ENCODE measurements at regions not wholly inside any gene's neighbourhood (a gene's known extent, or its start where the extent isn't known, plus 50 kb on each side); places are given as distances from the start of the nearest gene placed in this dataset.
"Not testable (repeated sequence)": the region's sequence is repeated elsewhere in the genome, so short reads cannot be mapped to it uniquely, and the experiment has no call there.

DNA sequence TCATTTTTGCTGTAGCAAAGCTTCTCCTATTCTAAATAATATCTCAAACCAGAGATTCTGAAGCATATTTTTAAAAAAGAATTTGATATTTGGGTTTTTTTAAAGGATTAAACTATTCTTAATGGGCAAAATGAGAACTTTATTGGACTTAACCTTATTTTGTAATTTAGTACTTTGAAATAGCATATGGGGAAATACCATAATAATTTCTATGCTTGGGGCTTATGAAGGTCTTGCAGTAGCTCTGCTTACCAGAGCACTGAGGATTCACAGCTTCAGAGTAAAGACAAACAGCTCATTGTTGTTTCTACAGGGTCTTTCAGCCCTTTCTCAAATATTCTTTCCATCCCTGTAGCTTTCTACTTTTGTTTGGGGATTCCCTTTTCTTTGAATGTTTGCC, 111.2 kb upstream of the ZNF648 start:
- DNase-seq (ENCODE audit: insufficient read length, low spot score): no peak
- FAIRE-seq: no peak

DNA sequence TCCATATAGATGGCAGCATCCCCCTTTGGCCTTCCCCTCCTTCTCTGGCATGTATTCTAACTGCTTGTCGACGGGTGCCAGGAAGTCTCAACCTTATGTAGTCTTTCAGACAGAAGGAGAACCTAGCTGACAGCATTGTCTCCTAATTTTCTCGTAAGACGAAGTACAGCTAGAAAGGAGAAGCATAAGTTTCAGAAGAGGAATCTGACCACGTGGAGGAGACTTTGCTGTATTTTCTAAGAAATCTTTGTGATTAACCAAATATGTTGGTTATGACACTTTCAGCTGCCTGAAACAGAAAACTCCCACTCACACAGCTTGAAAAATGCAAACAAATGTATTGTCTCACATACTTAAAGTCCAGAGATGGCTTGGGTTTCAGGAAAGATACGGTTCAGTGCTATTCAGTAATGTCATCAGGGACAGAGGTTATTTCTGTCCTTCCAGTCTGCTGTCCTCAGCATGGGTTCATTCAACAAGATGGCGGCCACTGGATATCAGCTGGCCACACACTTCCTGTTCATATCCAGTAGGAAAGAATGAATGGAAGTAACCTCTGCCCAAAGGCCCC, 109.5 kb upstream of the ZNF648 start:
- DNase-seq (ENCODE audit: insufficient read length, low spot score) (no peak), FAIRE-seq (no peak)

DNA sequence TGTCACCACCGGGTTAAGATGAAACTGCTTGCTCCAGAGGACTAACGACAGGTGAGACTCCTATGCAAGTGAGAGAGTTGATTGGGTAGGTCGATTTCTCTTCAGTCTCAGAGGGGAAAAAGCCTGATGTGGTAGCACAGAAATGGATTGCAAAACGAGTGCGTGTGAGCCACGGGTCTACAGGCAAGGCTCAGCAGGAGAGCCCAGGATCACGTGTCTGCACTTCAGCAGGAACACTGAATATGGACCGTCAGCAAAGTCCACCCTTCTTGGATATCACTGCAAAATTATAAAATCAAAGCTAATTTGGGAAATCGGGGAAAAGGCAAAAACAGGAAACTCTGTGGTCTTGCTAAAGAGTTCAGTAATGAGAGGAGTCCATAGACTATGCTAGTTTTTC, 107.7 kb upstream of the ZNF648 start:
- DNase-seq (ENCODE audit: insufficient read length, low spot score): no peak
- no peak for FAIRE-seq

DNA sequence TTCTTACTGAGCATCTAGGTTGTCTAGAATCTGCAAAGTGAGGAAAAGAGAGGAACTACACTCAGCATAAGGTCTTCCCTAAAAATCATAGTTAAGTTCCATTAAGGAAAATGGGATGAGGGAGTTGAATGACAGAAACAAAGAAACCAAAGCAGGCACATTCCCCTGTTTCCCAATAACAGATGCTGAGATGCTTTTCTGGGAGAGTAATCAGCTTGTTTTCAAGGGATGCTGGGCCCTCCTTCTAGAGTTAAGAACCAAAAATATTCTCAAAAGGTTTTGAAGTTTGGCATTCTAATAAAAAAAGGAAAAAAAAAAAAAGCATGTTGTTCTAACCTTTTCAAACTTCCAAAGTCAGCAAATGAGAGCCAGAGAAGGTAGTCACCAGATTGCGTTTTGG, 105.2 kb upstream of the ZNF648 start:
- DNase-seq (ENCODE audit: insufficient read length, low spot score): no peak
- FAIRE-seq: no peak

DNA sequence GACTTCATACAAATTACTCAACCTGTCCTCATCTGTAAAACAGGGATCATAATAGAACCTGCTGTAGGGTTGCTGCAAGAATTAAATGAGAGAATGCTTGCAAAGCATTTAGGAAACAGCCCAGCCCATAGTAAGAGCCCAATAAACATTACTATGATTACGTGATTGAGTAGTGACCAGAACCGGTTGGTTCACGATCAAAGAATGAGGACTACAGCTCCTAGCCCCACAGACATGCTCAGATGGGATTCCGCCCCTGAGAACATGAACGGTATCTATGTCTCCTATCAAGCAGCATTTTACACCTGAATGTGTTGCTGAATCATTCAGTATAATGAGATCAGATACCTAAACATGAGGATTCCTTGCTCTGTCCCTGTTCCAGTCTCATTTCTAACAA, 104.8 kb upstream of the ZNF648 start:
- FAIRE-seq (no peak), DNase-seq (ENCODE audit: insufficient read length, low spot score) (no peak)

DNA sequence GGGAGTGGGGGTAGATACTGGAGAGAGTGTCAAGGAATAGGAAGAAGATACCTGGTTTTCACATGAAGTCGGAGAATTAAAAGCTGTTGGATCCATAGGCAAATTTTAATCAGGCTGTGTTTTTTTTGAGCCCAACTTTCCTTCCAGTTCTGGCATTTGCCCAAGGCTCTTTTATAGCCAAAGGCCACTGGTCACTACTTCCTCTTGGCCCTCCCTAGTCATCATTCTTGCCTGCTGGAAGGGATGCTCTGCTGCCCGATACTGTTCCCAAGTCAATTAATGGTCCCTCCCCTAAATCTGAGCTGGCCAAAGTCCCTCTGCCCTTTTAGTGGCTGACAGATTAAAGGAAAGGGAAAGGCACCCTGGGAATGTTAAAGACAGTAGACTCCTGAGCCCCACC, 102.8 kb upstream of the ZNF648 start:
- FAIRE-seq: no peak
- no peak for DNase-seq (ENCODE audit: insufficient read length, low spot score)

DNA sequence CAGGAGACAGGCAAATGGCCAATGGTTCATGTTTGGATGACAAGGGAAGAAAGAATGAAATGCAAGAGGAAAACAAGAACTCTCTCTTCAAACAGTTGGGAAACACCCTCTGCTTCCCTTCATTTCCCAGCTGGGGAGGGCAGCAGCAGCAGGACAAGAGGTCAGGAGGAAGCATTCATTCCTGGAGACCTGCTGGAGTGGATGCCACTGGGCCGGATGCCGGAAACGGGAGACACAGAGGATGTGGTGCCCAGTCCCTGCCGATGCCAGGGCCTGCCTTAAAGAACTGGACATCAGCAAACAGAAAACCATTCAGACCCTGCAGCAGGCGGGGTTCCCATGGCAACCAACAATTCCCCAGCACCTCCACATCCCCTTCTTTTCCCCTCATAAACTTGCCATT, 102.3 kb upstream of the ZNF648 start:
- DNase-seq (ENCODE audit: insufficient read length, low spot score): no peak
- no peak for FAIRE-seq

DNA sequence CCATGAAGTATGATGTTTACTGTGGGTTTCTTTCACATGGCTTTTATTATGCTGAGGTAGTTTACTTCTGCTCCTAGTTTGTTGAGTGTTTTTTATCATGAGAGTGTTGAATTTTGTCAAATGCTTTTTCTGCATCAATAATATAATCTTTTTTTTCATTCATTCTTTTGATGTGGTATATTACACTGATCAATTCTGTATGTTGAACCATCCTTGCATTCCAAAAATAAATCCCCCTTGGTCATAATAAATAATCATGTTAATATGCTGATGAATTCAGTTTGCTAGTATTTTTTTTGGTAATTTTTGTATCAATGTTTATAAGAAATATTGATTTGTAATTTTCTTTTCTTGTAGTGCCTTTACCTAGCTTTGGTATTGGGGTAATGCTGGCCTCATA, 97.9 kb upstream of the ZNF648 start:
- FAIRE-seq (no peak), DNase-seq (ENCODE audit: insufficient read length, low spot score) (no peak)

DNA sequence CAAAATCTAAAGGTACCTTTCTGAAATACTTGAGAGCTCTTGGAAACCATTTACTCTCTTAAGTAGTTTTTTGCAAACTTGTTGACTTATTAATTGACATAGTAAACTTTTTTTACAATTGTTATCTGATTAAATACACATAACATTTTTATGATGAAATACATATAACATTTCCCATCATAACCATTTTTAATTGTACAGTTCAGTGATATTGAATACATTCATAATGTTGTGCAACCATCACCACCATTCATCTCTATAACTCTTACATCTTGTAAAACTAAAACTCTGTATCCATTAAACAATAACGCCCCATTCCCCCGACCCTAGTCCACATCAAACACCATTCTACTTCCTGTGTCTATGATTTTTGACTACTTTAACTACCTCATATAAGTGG, 95.7 kb upstream of the ZNF648 start:
- FAIRE-seq: no peak
- DNase-seq (ENCODE audit: insufficient read length, low spot score): no peak

DNA sequence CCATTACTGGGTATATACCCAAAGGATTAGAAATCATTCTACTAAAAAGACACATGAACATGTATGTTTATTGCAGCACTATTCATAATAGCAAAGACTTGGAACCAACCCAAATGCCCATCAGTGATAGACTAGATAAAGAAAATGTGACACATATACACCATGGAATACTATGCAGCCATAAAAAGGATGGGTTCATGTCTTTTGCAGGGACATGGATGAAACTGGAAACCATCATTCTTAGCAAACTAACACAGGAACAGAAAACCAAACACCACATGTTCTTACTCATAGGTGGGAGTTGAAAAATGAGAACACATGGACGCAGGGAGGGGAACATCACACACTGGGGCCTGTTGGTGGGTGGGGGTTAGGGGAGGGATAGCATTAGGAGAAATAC, 92.9 kb upstream of the ZNF648 start:
- FAIRE-seq; DNase-seq (ENCODE audit: insufficient read length, low spot score): not testable (repeated sequence)

DNA sequence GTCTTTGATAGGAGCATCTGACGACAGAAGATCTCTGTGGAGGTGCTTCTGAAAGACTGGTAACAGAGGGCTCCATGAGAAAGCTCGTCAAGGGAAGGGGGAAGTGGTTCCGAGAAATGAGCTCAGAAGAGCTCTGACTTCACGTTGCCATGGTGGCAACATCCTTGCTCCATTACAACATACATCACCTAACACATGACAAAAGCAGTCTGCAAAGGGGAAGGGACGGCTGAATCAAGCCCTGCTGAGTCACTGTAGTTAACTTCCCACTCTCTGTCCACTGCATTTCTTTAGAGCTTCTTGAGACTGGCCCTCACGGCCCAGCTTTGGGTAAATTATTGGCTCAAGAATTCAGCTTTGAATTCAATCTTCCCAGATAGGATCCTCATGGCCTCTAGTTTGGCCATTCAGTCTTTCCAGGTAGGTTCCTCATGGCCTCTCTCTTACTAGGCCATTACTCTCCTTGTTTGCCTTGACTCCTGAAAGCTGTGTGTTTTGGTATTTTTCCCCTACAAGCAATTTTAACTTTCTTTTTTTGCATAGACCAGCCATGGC, 88.0 kb upstream of the ZNF648 start:
- DNase-seq (ENCODE audit: insufficient read length, low spot score): no peak
- FAIRE-seq: no peak

DNA sequence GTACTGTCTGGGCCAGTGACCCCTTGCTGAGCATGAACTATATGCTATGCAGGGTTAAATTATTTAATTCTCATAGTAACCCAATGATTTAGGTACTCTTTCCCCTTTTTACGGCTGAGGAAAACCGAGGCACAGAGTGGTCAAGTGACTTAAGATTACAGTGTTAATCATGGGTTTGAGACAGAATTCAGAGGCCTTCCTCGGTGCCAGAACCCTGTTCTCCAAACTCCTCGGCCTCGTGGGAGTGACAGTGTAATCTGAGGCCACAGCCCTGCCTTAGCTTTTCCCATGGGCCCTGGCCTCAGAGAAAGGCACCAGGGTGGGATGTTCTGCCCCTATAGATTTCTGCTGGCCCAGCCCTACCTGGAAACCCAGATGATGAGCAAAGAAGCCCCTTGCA, 86.4 kb upstream of the ZNF648 start:
- no peak for FAIRE-seq
- no peak for DNase-seq (ENCODE audit: insufficient read length, low spot score)

DNA sequence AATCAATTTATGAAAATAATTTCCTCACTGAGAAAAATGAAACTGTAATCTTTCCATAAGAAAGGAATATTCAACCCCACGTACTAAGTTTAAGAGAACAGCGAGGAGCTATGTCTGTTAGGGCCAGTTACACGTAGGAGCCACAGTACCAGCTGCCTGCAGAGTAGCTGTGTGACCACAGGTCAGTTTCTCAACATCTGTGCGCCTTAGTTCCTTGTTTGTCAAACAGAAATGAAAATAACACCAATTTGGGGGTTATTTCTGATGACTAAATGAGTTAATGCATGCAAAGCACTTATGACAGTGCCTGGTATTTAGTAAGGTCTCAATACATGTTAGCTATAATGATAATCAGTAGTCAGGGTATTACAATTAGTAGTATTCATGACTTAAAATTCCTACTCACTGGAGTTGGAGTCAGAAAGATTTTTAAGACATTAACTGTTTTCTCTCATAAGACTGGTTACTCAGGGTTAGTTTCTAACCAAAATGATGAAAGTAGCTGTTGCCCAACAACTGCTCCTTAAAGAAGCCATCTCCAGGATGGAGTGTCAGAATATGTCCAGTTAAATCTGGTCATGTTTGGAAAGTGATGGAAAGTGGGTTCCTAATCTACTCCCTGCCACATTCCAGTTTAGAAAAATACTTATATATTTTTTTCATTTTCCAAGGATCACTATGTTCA, 85.8 kb upstream of the ZNF648 start:
- DNase-seq (ENCODE audit: insufficient read length, low spot score) (peak; percentile 13), FAIRE-seq (no peak)

DNA sequence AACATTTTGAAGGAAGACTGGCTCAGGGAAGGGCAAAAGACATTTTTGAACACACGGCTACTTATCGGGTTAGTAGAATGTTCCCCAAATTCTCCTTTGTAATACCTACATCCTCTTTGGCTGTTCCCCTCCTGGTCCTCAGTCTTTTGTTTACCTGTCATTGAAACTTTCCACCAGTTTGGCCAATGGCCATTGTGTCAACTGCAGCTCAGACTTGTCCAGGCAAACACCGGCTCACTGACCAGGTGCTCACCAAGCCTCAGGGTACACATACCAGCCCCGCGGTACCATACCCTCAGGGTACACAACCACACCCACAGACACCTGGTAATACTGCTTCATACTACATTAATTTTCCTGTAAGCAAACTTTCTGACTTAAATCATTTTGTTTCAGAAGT, 84.8 kb upstream of the ZNF648 start:
- FAIRE-seq (no peak), DNase-seq (ENCODE audit: insufficient read length, low spot score) (no peak)

DNA sequence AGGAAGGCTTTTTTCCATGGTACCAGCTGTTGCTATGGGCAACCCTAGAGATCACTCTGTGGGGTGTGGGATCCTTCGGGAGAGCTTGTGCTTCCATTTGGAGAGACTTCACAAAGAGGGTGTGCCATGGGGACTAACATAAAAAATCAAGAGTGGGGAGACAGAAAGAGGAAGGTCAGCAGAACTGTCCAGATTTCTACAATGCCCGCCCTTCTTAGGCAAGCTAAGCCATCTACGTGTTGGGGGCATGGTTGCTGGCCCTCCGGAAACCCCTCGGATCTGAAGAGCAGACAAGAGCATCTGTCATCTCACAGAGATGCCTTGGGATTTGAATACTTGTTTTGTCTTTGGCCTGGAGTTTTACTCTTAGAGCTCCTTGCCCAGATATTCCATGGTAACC, 83.9 kb upstream of the ZNF648 start:
- FAIRE-seq (no peak), DNase-seq (ENCODE audit: insufficient read length, low spot score) (no peak)

DNA sequence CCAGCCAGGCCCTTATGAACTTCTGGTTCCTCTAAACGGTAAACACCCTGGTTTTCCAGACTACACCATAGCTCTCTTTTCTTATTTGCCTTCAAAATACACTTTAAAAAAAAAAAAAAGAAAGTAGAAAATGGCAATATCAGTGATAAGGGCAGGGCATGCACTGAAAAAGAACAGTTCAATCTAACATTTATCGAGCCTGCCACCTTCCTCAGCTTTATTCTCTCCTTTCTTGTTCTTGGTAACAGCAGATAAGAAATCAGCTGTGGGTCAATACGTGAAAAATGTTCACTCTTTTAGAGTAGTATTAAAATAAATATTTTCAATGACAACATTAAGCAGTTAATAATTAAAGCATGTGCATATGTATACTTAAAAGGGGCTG, 83.1 kb upstream of the ZNF648 start:
- no peak for FAIRE-seq
- DNase-seq (ENCODE audit: insufficient read length, low spot score): no peak

DNA sequence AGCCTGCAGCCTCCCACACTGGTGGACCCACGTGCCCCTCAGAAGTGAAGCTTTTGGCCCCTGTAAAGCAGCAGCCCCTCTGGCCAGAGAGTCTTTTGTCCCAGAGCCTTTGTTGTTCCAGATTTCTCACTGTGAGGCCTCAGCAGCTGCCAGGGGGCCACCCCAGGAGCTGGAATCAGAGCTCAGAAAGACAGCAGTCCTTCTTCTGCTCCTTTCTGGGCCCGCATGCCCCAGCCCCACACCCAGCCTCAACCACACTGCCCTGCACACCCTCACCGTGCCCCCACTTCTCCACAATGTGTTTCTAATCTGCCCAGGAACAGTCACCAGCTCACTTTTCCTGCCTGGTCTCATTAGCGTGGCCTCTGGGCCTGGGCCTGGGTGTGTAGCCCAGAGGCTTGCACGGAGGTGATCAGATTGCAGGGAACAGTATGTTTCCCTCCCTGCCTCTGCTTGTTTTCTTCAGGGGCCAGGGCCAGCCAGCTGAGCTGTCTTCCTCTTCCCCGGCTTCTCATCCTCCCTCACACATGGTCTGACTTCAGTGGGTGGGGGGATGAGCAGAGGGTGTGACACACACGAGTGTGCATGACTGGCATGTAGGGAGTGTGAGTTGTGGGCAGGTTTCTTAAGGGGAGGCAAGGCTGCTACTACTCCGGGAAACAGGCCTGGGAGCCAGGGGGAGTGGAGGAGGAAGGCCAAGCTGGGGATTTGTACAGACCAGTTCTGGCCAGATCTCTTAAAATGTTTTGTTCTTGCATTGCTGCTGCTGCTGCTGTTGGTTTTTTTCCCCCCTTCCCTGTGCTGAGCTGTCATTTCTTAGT, 82.5 kb upstream of the ZNF648 start:
- DNase-seq (ENCODE audit: insufficient read length, low spot score) (no peak), FAIRE-seq (no peak)

DNA sequence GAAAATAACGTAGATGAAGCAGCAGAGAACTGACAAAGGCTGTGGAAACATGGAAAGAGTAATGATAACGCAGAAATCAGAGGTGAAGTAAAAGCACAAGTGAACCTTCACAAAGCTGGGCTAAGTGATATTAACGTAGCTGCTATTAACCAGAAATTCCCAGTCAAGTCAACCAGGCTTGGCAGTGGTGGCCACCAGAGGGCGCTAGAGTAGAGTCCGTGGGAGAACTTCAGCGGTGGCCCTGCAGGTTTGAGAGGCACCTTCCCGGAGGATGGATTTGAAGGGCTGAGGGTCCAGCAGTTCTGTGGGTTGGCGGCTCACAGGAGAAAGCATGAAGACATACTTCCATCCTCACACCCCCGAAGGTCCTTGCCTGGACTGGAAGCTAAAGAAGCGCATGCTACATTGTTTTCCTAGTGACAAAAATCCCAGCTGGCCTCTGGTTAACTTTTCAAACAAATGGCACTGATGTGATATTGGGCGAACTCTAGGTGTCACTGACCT, 81.7 kb upstream of the ZNF648 start:
- DNase-seq (ENCODE audit: insufficient read length, low spot score): peak; percentile 50
- FAIRE-seq: peak; percentile 70

DNA sequence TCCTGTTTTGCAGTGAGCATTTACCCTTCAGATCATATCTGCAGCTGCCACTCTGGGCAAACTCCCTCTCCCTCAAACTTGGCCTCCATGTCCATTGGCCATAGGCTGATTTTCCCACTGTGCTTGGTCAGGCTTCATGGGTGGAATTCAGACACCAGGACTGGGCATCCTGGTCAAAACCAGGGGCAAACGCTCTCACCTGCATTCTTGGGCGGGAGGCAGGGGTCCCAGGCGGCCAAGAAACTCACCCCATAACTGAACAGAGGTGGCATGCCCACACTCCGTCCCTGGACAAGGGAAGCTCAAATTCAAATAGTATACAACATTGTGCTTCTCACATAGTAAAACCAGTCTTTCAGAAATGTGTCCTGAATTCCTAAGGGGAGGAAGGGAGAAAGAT, 81.1 kb upstream of the ZNF648 start:
- FAIRE-seq (no peak), DNase-seq (ENCODE audit: insufficient read length, low spot score) (no peak)

DNA sequence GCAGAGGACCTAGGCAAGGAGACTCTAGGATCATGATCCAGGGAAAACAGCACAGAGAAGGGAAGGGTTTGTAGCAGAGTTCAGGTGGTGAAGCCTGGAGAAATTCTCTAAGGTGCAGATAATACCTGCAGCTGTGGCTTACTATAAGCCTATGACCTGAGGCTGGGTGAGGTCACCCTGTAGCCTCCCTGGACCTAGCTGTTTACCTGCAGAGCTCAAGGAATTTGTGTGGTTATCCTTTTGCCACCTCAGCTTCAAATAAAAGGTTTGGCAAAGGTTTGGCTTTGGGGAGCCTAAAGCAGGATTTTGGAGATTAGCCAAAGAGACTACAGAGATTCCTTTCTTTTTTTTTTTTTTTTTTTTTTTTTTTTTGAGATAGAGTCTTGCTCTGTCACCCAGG, 79.5 kb upstream of the ZNF648 start:
- FAIRE-seq (no peak), DNase-seq (ENCODE audit: insufficient read length, low spot score) (no peak)

DNA sequence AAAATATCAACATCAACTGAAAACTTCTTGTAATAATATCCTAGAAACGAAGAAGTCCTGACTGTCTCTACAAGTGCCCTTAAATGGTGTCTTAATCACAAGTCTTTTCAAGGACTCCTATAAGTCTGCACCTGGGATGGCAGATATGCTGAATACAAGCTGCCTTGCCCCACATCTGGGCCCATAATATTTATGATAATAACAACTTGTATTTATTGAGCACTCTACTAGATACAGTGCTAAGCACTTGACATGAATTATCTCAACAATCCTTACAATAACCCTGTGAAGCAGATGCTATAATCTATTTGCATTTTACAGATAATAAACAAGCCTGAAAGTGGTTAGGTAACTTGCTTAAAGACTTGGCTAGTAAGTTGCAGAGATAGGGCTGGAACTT, 78.0 kb upstream of the ZNF648 start:
- no peak for FAIRE-seq
- DNase-seq (ENCODE audit: insufficient read length, low spot score): no peak

DNA sequence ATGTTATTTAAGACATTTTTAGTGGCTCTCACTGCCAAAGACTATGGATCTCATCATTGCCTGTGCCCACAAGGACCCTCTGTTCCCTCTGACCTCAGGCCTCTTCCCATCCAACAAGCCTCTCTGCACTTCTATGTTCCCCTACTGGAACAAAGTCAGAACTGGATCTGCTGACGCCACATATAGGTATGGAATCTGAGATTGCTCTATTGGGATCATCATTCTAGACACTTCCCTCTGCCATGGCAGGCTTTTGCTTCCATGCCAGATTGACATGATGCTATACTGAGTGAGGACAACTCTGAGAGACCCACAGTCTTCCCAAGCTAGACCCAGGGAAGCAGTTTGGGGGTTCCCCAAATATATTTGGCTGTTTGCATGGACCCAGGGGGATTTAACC, 76.0 kb upstream of the ZNF648 start:
- FAIRE-seq: no peak

More for the DNA sequence above, 76.0 kb upstream of the ZNF648 start:
- DNase-seq (ENCODE audit: insufficient read length, low spot score): no peak
